Dendritic cell treated with granulocyte-macrophage colony-stimulating factor and Interleukin-4, amounts not matched to agents 40 ng/mL and 50 ng/mL, for 4 days (primary cell): ENCODE measurements at regions not wholly inside any gene's neighbourhood (a gene's known extent, or its start where the extent isn't known, plus 50 kb on each side); places are given as distances from the start of the nearest gene placed in this dataset.
"Not testable (repeated sequence)": the region's sequence is repeated elsewhere in the genome, so short reads cannot be mapped to it uniquely, and the experiment has no call there.

Experiments
- H3K27ac Mint-ChIP-seq: one replicate; pipeline ENCODE4 v1.8.0; 2022; ENCODE audit warnings: mild to moderate bottlenecking, mixed read lengths
- H3K27me3 Mint-ChIP-seq: one replicate; pipeline ENCODE4 v1.8.0; 2022; ENCODE audit warnings: mild to moderate bottlenecking, mixed read lengths
- H3K36me3 Mint-ChIP-seq: one replicate; pipeline ENCODE4 v1.8.0; 2022; ENCODE audit warnings: low read depth, mixed read lengths
- H3K4me1 Mint-ChIP-seq: one replicate; pipeline ENCODE4 v1.8.0; 2022; ENCODE audit warnings: low read depth, mixed read lengths
- H3K4me3 Mint-ChIP-seq: one replicate; pipeline ENCODE4 v1.8.0; 2022; ENCODE audit warnings: mild to moderate bottlenecking, moderate library complexity, mixed read lengths
- H3K9me3 Mint-ChIP-seq: one replicate; pipeline ENCODE4 v1.8.0; 2022; ENCODE audit warnings: mixed read lengths
- intact Hi-C: fragments of 100-400 bp; cut with micrococcal nuclease; formaldehyde crosslinking; loops from one replicate; pipeline ENCODE4 v1.15.0; 2022

DNA sequence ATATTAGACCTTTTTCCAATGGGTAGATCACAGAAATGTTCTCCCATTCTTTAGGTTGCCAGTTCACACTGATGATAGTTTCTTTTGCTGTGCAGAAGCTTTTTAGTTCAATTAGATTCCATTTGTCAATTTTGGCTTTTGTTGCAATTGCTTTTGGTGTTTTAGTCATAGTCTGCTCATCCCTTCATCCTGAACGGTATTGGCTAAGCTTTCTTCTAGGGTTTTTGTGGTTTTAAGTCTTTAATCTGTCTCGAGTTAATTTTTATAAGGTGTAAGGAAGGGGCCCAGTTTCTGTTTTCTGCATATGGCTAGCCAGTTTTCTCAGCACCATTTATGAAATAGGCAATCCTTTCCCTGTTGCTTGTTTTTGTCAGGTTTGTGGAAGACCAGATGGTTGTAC, 564.3 kb upstream of the ZNF337 start:
- H3K9me3 Mint-ChIP-seq, result peaks cover 50% of the 10 kb centered on the region
- H3K27ac Mint-ChIP-seq, H3K4me1 Mint-ChIP-seq, intact Hi-C loops, H3K4me3 Mint-ChIP-seq, H3K27me3 Mint-ChIP-seq, H3K36me3 Mint-ChIP-seq: not testable (repeated sequence)

DNA sequence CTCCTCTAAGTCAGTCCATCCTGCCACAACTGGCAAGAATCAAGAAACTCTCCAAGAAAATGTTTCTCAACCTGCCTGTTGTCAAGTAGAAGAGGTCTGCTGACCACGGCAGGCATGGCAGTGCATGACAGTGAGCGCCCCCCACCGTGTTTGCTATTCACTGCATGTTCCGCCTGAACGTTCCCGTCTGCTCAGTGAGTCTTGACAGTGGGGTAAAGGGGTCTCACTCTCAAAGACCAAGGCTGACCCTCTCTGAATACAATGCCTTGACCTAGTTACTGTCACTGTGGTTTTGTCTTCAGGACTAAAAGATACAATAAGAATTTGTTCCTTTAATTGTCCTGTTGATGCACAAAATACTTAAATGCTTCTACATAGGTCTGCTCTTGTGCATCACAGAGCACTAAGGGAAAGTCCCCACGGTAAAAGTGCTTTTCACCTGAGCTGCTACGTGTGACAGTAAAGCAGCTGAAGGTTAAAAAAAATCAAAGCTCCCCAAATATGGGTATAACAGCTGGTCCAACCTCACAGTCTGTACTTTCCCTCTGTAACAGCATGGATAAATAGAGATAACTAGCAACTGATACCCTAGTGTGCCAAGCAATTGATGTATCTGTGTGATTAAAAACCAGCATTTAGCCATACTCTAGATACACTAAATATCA, 555.8 kb upstream of the ZNF337 start:
- H3K27ac Mint-ChIP-seq, H3K36me3 Mint-ChIP-seq: not testable (repeated sequence)

GRCh38 chr20:26251376-26251775, 554.7 kb upstream of the ZNF337 start:
- peaks cover 51% of the 10 kb centered on the region for H3K9me3 Mint-ChIP-seq
- intact Hi-C loops, result not testable (repeated sequence)

More for the DNA sequence above, 555.8 kb upstream of the ZNF337 start:
- intact Hi-C loops, H3K4me1 Mint-ChIP-seq, H3K27me3 Mint-ChIP-seq, H3K4me3 Mint-ChIP-seq: not testable (repeated sequence)
- peaks cover 55% of the 10 kb centered on the region for H3K9me3 Mint-ChIP-seq

GRCh38 chr20:26250249-26251114, 553.8 kb upstream of the ZNF337 start:
- H3K4me3 Mint-ChIP-seq, H3K36me3 Mint-ChIP-seq, H3K27ac Mint-ChIP-seq, intact Hi-C loops, H3K27me3 Mint-ChIP-seq, H3K4me1 Mint-ChIP-seq: not testable (repeated sequence)
- H3K9me3 Mint-ChIP-seq, result peaks cover 42% of the 10 kb centered on the region

More at GRCh38 chr20:26251376-26251775, 554.7 kb upstream of the ZNF337 start:
- H3K36me3 Mint-ChIP-seq, H3K27ac Mint-ChIP-seq, H3K27me3 Mint-ChIP-seq, H3K4me1 Mint-ChIP-seq, H3K4me3 Mint-ChIP-seq: not testable (repeated sequence)

GRCh38 chr20:26243731-26244130, 547.1 kb upstream of the ZNF337 start:
- intact Hi-C loops, result no loop called here
- H3K9me3 Mint-ChIP-seq, result peaks cover 27% of the 10 kb centered on the region
- H3K4me3 Mint-ChIP-seq, result no peak overlapping the region
- no peaks in the 10 kb centered on the region for H3K4me1 Mint-ChIP-seq
- no peak overlapping the region for H3K27ac Mint-ChIP-seq
- no peaks in the 10 kb centered on the region for H3K27me3 Mint-ChIP-seq
- H3K36me3 Mint-ChIP-seq, result no peaks in the 10 kb centered on the region

GRCh38 chr20:26220609-26221008, 524.0 kb upstream of the ZNF337 start:
- H3K4me1 Mint-ChIP-seq, H3K4me3 Mint-ChIP-seq, H3K27me3 Mint-ChIP-seq, H3K36me3 Mint-ChIP-seq, intact Hi-C loops, H3K27ac Mint-ChIP-seq: not testable (repeated sequence)
- H3K9me3 Mint-ChIP-seq, result peaks cover 27% of the 10 kb centered on the region

- H3K9me3 Mint-ChIP-seq, result peaks cover 27% of the 10 kb centered on the region
- H3K27me3 Mint-ChIP-seq, H3K4me3 Mint-ChIP-seq, H3K4me1 Mint-ChIP-seq, intact Hi-C loops, H3K27ac Mint-ChIP-seq, H3K36me3 Mint-ChIP-seq: not testable (repeated sequence)
Observed at GRCh38 chr20:26219546-26219945, 522.9 kb upstream of the ZNF337 start.

DNA sequence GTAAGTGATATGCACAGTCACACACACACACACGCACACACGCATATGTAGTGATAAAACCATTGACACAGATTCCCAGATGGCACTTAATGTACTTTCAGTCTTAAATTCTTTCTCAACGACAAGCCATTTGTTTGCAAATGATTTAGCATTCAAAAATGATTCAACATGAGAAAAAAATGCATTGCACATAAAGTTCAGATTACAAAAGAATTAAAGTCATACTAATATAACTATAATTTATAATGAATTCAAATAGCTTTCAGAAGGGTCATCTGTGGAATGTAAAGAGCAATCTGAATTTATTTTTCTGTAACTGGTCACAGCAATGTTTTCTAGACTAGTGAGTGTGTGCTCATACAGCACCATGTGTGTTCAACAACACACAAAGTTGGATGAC, 521.6 kb upstream of the ZNF337 start:
- intact Hi-C loops, result no loop called here
- Mint-ChIP-seq H3K36me3 (no peaks in the 10 kb centered on the region), H3K9me3 (peaks cover 26% of the 10 kb centered on the region), H3K27ac (no peak overlapping the region), H3K4me1 (no peaks in the 10 kb centered on the region), H3K27me3 (no peaks in the 10 kb centered on the region), H3K4me3 (no peak overlapping the region)

- Mint-ChIP-seq H3K4me3 (no peak overlapping the region), H3K27ac (no peak overlapping the region), H3K27me3 (no peaks in the 10 kb centered on the region), H3K36me3 (no peaks in the 10 kb centered on the region), H3K9me3 (peaks cover 11% of the 10 kb centered on the region), H3K4me1 (no peaks in the 10 kb centered on the region)
- intact Hi-C loops, result no loop called here
Observed at GRCh38 chr20:26216025-26216424, 519.4 kb upstream of the ZNF337 start.

DNA sequence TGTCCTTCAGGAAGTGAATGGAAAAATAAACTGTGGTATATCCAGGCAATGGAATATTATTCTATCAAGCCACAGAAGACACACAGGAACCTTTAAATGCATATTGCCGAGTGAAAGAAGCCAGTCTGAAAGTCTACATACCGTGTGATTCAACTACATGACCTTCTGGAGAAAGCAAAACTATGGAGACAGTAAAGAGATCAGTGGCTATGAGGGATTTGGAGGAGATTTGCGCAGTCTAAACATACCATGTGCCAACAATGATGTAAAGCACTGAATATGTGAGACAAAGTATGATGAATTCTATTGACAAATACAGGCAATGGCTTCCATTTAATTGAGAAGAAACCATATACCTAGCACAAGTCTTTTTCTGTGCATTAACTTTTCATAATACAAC, 518.3 kb upstream of the ZNF337 start:
- Mint-ChIP-seq H3K4me3 (no peak overlapping the region), H3K36me3 (no peaks in the 10 kb centered on the region), H3K4me1 (no peaks in the 10 kb centered on the region), H3K27me3 (peaks cover 4% of the 10 kb centered on the region), H3K27ac (no peak overlapping the region), H3K9me3 (peaks cover under 1% of the 10 kb centered on the region)
- intact Hi-C loops, result no loop called here

DNA sequence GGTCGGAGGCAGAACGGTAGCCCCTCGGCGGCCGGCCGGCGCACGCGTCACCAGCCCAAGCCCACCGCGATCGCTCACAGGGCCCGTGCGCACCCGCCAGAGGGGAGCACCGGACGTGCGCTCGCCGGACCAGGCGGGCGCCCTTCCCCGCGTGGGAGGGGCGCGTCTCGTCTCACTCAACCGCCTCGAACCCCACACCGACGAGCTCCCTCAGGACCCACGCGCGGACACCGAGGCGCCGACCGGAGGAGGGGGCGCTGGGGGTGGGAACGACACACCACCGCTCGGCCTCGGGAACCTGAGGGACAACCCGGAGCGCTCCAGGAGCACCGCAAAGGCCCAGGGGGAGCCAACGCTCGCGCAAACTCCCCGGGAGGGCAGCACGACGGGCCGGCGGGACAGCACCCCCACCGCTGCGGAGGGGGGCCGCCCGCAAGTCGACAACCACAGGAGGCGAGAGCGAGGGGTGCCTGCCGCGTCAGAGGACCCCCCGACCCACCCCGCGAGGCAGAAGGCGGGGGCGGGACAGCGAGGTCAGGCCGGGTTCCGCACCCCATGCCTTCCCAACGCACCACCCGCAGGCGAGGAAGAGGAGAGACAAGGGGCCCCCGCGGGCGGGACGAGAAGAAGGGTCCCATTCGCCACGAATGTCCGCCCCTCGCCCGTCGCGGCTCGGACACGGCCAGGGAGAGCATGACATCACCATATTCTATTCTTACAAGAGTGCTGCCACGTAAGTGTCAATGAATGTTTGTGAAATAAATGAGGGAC, 512.7 kb upstream of the ZNF337 start:
- Mint-ChIP-seq H3K27me3 (peaks cover 31% of the 10 kb centered on the region), H3K4me3 (no peak overlapping the region), H3K27ac (no peak overlapping the region), H3K9me3 (no peaks in the 10 kb centered on the region), H3K4me1 (no peaks in the 10 kb centered on the region), H3K36me3 (no peaks in the 10 kb centered on the region)
- intact Hi-C loops, result no loop called here

DNA sequence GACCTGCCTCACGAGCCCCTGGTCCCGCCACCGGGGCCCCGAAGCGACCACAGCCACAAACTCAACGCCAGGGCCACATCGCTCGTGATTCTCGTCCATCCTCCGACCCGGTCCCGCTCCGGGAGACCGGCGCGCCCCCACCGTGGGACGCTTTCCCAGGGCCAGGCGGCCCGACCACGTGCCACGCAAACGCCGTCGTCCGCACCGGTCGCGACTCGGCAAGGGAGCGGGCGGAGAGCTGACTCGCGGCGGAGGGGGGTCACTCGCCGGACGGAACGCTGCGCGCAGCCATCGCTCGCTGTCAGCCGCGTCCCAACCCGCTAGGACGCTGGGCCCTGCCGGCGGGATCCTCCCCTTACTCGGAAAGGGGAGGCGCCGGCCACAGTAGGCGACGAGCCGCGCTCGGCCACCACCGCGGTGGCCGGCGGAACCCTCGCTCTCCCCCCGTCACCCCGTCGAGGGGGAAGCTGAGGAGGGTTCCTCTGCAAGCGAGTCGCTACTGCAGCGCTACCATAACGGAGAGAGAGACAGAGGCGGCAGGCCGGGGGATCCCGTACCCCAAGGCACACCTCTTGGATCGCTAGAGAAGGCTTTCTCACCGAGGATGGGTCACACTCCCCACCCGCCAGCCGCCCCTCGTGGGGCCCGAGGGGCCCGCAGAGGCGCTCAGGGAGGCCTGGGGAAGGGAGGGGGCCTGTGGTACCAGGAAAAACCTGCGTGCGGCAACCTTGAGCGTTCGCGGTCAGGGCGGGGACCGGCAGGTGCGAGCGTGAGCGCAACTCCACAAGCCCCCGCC, 511.8 kb upstream of the ZNF337 start:
- H3K4me3 Mint-ChIP-seq, result no peak overlapping the region
- peaks cover 31% of the 10 kb centered on the region for H3K27me3 Mint-ChIP-seq
- intact Hi-C loops, result no loop called here
- H3K36me3 Mint-ChIP-seq, result no peaks in the 10 kb centered on the region
- H3K4me1 Mint-ChIP-seq, result no peaks in the 10 kb centered on the region
- H3K9me3 Mint-ChIP-seq, result no peaks in the 10 kb centered on the region
- no peak overlapping the region for H3K27ac Mint-ChIP-seq

DNA sequence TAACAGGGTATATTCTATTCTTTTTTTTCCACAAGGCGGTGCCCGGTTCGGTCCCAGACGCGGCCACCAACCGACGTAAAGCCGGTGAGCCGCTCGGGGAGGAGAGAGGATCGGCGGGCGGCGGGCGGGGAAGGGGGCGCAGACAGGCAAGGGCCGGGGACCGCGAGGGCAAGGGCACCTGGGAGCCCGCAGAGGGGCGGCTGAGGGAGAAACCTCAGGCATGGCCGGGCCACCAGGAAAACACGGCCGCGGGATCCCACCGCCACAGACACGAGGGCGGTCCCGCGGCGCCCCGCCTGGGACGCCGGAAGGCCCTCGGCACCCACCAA, 511.3 kb upstream of the ZNF337 start:
- H3K4me1 Mint-ChIP-seq, H3K27ac Mint-ChIP-seq, intact Hi-C loops, H3K9me3 Mint-ChIP-seq, H3K36me3 Mint-ChIP-seq, H3K4me3 Mint-ChIP-seq: not testable (repeated sequence)
- H3K27me3 Mint-ChIP-seq, result peaks cover 31% of the 10 kb centered on the region
